ENCODE measurements at regions not wholly inside any gene's neighbourhood (a gene's known extent, or its start where the extent isn't known, plus 50 kb on each side); places are given as distances from the start of the nearest gene placed in this dataset.
"Not testable (repeated sequence)": the region's sequence is repeated elsewhere in the genome, so short reads cannot be mapped to it uniquely, and the experiment has no call there.

DNA sequence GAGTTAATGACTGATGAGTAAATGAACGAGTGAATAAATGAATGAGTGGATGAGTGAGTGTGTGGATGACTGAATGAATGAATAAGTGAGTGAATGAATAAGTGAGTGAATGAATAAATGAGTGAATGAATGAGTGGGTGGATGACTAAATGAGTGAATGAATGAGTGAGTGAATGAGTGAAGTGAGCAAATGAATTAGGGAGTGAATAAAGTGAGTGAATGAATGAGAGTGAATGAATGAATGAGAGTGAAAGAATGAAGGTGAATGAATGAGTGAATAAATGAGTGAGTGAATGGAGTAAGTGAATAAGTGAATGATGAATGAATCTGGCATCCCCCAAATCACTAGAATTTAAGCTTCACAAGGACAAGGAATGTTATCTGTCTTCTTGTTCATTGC lies 1253.0 kb downstream of the TYW1 start:
- H3K27me3 ChIP-seq (replicated peaks; ENCODE audit: insufficient read depth, low read depth, low read length, poor library complexity) = peaks cover under 1% of the 10 kb centered on the region
- no TSS peak for BruUV-seq (replicated peaks)
- H3K4me3 ChIP-seq (ENCODE audit: low read depth, low read length, poor library complexity, severe bottlenecking) = no peak overlapping the region
- CTCF ChIA-PET = no interaction called here
- H3K36me3 ChIP-seq (ENCODE audit: insufficient read depth, low read length, poor library complexity, severe bottlenecking) = no peaks in the 10 kb centered on the region
- TF ChIP-seq EZH2 (IDR thresholded peaks at IDR 0.05; ENCODE audit: borderline replicate concordance, low read depth, low read length, poor library complexity, severe bottlenecking) = no peak
- TF ChIP-seq, protein P1, sequence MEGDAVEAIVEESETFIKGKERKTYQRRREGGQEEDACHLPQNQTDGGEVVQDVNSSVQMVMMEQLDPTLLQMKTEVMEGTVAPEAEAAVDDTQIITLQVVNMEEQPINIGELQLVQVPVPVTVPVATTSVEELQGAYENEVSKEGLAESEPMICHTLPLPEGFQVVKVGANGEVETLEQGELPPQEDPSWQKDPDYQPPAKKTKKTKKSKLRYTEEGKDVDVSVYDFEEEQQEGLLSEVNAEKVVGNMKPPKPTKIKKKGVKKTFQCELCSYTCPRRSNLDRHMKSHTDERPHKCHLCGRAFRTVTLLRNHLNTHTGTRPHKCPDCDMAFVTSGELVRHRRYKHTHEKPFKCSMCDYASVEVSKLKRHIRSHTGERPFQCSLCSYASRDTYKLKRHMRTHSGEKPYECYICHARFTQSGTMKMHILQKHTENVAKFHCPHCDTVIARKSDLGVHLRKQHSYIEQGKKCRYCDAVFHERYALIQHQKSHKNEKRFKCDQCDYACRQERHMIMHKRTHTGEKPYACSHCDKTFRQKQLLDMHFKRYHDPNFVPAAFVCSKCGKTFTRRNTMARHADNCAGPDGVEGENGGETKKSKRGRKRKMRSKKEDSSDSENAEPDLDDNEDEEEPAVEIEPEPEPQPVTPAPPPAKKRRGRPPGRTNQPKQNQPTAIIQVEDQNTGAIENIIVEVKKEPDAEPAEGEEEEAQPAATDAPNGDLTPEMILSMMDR (conservative IDR thresholded peaks at IDR 0.05; ENCODE audit: low read depth, low read length) = no peak
- DNase-seq (ENCODE audit: low spot score) = no peak
- no peak overlapping the region for H3K27ac ChIP-seq (ENCODE audit: low read depth, low read length, poor library complexity, severe bottlenecking)
- intact Hi-C loops (cut with micrococcal nuclease; ENCODE audit: unreplicated experiment) = no loop called here
- POLR2A ChIA-PET (ENCODE audit: low non-redundant PET) = no interaction called here
- H3K9me3 ChIP-seq (ENCODE audit: low read depth, low read length, poor library complexity, severe bottlenecking) = no peaks in the 10 kb centered on the region
- H3K4me1 ChIP-seq (ENCODE audit: insufficient read depth, low read length, poor library complexity, severe bottlenecking) = no peaks in the 10 kb centered on the region

DNA sequence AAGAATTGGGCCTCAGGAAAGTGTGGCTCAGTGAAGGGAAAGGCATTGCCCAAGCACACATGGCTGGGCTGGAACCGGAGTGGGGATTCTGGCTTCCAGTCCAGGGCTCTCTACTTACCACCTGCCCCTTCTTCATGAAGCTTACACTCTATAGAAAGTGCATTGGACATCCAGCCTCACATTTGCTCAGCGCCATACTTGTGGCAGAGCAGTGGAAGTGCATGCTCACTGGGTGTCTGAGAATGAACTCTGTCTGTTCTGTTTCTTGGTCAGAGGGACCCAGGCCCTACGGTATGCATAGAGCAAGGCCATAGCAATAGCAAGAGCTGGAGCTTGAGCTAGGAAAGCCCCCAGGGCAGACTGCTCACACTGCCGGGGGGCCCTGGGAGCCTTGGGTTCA lies 1253.5 kb downstream of the TYW1 start:
- Histone ChIP-seq H3K4me3 (ENCODE audit: low read depth, low read length, poor library complexity, severe bottlenecking) (no peak overlapping the region), H3K36me3 (ENCODE audit: insufficient read depth, low read length, poor library complexity, severe bottlenecking) (no peaks in the 10 kb centered on the region), H3K4me1 (ENCODE audit: insufficient read depth, low read length, poor library complexity, severe bottlenecking) (no peaks in the 10 kb centered on the region), H3K27ac (ENCODE audit: low read depth, low read length, poor library complexity, severe bottlenecking) (no peak overlapping the region), H3K27me3 (replicated peaks; ENCODE audit: insufficient read depth, low read depth, low read length, poor library complexity) (peaks cover 6% of the 10 kb centered on the region), H3K9me3 (ENCODE audit: low read depth, low read length, poor library complexity, severe bottlenecking) (no peaks in the 10 kb centered on the region)
- ChIA-PET CTCF (no interaction called here), POLR2A (ENCODE audit: low non-redundant PET) (no interaction called here)
- no TSS peak for BruUV-seq (replicated peaks)
- TF ChIP-seq EZH2 (IDR thresholded peaks at IDR 0.05; ENCODE audit: borderline replicate concordance, low read depth, low read length, poor library complexity, severe bottlenecking) = no peak
- TF ChIP-seq, protein P1 (conservative IDR thresholded peaks at IDR 0.05; ENCODE audit: low read depth, low read length) = no peak
- intact Hi-C loops (cut with micrococcal nuclease; ENCODE audit: unreplicated experiment) = no loop called here
- no peak for DNase-seq (ENCODE audit: low spot score)

DNA sequence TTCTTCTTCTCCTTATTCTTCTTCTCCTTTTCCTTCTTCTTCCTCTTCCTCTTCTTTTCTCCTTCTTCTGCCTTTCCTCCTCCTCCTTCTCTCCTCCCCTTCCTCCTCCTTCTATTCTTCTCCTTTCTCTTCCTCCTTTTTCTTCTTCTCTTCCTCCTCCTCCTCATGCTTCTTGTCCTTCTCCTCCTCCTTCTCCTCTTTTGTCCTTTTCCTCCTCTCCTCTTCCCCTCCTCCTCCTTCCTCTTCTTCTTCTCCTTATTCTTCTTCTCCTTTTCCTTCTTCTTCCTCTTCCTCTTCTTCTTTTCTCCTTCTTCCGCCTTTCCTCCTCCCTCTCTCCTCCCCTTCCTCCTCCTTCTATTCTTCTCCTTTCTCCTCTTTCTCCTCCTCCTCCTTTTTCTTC lies 1258.2 kb downstream of the TYW1 start:
- POLR2A ChIA-PET (ENCODE audit: low non-redundant PET); CTCF ChIA-PET: not testable (repeated sequence)

DNA sequence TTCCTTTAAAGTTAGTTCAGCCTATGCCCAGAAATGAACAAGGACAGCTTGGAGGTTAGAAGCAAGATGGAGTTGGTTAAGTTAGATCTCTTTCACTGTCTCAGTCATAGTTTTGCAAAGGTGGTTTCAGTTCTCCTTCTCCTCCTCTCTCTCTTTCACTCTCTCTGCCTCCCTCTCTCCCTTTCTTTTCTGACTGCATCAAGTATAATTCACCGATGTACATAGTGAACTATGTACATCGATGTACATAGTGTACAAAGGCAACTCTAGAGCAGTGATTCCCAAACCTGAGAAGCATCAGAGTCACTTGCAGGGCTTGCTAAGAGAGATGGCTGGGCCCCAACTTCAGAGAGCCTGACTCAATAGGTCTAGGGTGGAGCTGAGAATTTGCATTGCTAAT lies 1259.7 kb downstream of the TYW1 start:
- Histone ChIP-seq H3K27me3 (replicated peaks; ENCODE audit: insufficient read depth, low read depth, low read length, poor library complexity) (peaks cover 15% of the 10 kb centered on the region), H3K27ac (ENCODE audit: low read depth, low read length, poor library complexity, severe bottlenecking) (no peak overlapping the region), H3K4me3 (ENCODE audit: low read depth, low read length, poor library complexity, severe bottlenecking) (no peak overlapping the region), H3K9me3 (ENCODE audit: low read depth, low read length, poor library complexity, severe bottlenecking) (no peaks in the 10 kb centered on the region), H3K4me1 (ENCODE audit: insufficient read depth, low read length, poor library complexity, severe bottlenecking) (peaks cover 5% of the 10 kb centered on the region), H3K36me3 (ENCODE audit: insufficient read depth, low read length, poor library complexity, severe bottlenecking) (no peaks in the 10 kb centered on the region)
- POLR2A ChIA-PET (ENCODE audit: low non-redundant PET) = no interaction called here
- CTCF ChIA-PET = no interaction called here
- TF ChIP-seq, protein P1 (conservative IDR thresholded peaks at IDR 0.05; ENCODE audit: low read depth, low read length) = no peak
- no peak for TF ChIP-seq EZH2 (IDR thresholded peaks at IDR 0.05; ENCODE audit: borderline replicate concordance, low read depth, low read length, poor library complexity, severe bottlenecking)
- BruUV-seq (replicated peaks) = no TSS peak
- no peak for DNase-seq (ENCODE audit: low spot score)
- intact Hi-C loops (cut with micrococcal nuclease; ENCODE audit: unreplicated experiment) = no loop called here

More for the DNA sequence above, 1258.2 kb downstream of the TYW1 start:
- H3K4me1 ChIP-seq (ENCODE audit: insufficient read depth, low read length, poor library complexity, severe bottlenecking); H3K4me3 ChIP-seq (ENCODE audit: low read depth, low read length, poor library complexity, severe bottlenecking); intact Hi-C loops (cut with micrococcal nuclease; ENCODE audit: unreplicated experiment); H3K27ac ChIP-seq (ENCODE audit: low read depth, low read length, poor library complexity, severe bottlenecking); H3K9me3 ChIP-seq (ENCODE audit: low read depth, low read length, poor library complexity, severe bottlenecking); DNase-seq (ENCODE audit: low spot score); BruUV-seq (replicated peaks); H3K36me3 ChIP-seq (ENCODE audit: insufficient read depth, low read length, poor library complexity, severe bottlenecking): not testable (repeated sequence)
- H3K27me3 ChIP-seq (replicated peaks; ENCODE audit: insufficient read depth, low read depth, low read length, poor library complexity) = peaks cover 15% of the 10 kb centered on the region

Data from A673 (cell line).